ENCODE measurements at regions not wholly inside any gene's neighbourhood (a gene's known extent, or its start where the extent isn't known, plus 50 kb on each side); places are given as distances from the start of the nearest gene placed in this dataset.

GRCh38 chr5:63375851-63376250 is 586.4 kb downstream of the HTR1A start (continued):
- TF ChIP-seq ATF2 (IDR thresholded peaks at IDR 0.05; ENCODE audit: low read length) (no peak), PHF8 (conservative IDR thresholded peaks at IDR 0.05; ENCODE audit: low read depth, low read length) (no peak), KDM5A (IDR thresholded peaks at IDR 0.05; ENCODE audit: low read length) (no peak), JUND (IDR thresholded peaks at IDR 0.05; ENCODE audit: low read length) (no peak), TBP (IDR thresholded peaks at IDR 0.05; ENCODE audit: low read depth, low read length) (no peak), EGR1 (IDR thresholded peaks at IDR 0.05; ENCODE audit: borderline replicate concordance, low read depth, low read length) (no peak), SIRT6 (IDR thresholded peaks at IDR 0.05; ENCODE audit: low read length) (no peak)

Measured in H1 (cell line).